ENCODE measurements at regions not wholly inside any gene's neighbourhood (a gene's known extent, or its start where the extent isn't known, plus 50 kb on each side); places are given as distances from the start of the nearest gene placed in this dataset.
"Not testable (repeated sequence)": the region's sequence is repeated elsewhere in the genome, so short reads cannot be mapped to it uniquely, and the experiment has no call there.

DNA sequence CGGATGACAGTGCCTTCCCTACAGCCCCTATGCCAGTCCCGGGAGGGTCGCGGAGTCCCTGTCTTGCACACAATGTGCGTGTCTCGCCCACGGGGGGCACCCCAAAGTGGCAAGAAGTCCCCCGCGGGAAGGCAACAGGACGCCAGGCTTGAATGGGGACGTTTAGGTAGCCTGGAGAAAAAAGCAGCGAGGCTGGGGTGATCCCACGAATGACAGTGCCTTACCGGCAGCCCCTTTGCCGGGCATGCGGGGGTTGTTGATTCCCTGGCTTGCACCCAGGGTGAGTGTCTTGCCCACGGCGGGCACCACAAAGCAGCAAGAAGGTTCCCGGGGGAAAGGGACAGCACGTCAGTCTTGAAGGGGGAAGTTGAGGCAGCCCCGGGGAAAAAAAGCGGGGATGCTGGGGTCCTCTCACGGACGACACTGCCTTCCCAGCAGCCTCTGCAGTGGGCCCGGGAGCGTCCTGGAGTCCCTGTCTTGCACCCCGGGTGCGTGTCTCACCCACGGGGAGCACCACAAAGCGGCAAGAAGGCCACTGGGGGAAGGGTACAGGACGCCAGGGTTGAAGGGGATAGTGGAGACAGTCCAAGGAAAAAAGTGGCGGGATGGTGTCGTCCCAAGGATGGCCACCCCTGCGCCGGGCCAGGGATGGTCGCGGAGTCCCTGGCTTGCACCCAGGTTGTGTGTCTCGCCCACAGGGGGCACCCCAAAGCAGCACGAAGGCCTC, 156.8 kb upstream of the ALG10B start:
- DNase-seq (ENCODE audit: low spot score) = peak; percentile 38

DNA sequence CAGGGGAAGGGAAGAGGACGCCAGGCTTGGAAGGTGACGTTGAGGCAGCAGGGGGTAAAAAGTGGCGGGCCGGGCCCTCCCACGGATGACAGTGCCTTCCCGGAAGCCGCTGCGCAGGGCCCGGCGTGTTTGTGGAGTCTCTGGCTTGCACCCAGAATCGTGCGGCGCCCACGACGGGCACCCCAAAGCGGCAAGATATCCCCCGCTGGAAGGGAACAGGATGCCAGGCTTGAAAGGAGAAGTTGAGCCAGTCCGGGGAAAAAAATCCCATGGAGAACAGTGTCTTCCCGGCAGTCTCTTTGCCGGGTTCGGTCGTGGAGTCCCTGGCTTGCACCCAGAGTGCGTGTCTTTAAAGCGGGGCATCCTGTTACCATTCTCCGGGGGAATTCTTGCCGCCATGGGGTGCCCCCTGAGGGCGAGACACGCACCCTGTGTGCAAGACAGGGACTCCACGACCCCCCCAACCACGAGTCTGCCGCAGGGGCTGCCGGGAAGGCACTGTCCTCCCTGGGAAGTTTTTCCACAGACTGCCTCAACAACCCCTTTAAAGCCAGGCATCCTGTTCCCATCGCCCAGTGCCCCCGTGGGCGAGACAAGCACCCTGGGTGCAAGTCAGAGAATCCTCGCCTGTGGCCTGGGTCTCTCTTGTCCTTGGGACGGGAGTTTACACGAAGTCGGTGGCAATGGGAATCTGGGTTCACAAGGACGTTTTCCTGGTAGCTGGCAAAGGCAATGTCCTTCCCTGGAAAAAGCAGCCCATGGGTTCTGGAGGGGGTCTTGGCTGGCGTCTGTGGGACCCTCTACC, 156.1 kb upstream of the ALG10B start:
- no peak for DNase-seq (ENCODE audit: low spot score)

DNA sequence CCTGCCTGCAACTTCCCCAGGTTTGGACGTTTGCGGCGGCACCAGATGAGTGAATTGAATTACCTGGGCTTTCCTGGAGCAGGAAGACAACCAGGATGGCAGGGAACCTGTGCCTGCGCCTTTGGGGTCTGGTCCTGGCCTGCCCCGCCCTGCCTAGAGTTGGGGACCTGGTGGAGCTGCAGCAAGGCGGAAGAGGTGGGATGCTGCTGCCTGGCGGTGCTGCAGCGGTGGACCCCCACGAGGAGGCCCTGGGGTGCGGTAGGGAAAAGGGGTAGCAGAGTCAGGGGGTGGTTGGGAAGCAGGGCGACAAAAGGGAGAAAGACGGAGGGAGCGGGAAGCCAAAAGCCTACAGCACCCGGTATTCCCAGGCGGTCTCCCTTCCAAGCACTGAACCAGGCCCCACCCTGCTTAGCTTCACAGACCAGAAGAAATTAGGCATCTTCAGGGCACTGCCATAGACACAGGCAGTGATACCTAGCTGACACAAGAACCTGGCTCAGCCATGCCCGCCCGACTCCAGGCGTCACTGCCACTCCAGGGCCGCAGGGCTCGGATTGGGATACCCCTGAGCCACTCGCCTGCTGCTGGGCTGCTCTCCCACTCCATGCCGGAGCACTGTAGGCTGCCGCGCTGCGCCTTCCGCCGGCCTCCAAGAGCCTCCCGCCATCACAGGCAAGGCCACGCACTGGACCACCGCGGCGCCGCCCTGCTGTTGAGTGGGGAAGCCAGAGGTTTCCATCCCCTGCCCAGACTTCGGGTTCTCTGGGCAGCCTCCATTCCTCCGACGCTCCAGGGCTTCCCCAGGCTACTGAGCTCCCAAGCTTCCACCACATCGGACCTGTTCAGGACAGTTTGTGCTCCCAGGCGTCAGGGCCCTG, 155.2 kb upstream of the ALG10B start:
- peak; percentile 38 for DNase-seq (ENCODE audit: low spot score)

DNA sequence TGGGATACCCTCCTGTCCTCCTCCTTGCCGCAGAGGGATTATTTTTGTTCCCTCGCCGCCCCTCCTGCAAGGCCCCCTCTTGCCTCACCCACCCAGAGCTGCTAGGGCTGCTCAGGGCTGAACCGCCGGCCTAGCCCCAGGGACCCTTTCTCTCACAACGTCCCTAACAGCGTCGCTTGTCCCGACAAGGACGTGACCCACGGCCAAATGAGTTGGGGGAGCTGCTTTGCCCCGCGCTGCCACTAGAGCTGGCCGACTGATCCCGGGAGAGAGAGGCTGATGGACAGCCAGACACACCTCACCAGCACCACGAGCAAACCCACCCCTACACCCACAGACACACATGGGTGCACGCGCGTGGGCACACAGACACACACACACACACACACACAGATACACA, 154.6 kb upstream of the ALG10B start:
- no peak for DNase-seq (ENCODE audit: low spot score)

DNA sequence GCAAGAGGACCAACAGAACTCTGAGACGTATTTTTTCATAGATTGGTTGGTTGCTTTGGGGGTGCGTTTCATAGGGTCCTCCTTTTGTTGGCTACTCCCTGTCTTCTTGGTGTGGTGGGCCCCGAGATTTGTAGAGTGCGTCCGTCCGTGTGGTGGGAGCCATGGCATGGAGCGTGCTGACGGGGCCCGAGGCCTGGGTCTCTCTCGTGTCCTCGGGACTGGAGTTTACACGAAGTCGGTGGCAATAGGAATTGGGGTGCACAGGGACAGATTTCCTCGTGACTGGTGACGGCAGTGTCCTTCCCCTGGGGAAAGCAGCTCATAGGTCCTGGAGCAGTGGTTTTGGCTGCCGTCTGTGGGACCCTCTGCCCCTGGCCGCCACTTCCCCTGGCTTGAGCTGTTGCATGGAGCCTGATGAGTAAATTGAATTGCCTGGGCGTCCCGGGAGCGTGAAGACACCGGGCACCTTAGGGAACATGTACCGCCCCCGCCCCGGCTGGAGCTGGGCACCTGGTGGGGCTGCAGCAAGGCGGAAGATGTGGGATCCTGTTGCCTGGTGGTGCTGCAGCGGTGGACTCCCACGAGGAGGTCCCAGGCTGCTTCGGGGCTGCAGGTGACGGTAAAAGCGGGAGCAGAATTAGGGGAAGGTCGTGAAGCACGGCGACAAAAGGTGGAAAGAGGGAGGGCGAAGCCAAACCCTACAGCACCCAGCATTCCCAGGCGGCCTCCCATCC, 153.7 kb upstream of the ALG10B start:
- DNase-seq (ENCODE audit: low spot score) = no peak

DNA sequence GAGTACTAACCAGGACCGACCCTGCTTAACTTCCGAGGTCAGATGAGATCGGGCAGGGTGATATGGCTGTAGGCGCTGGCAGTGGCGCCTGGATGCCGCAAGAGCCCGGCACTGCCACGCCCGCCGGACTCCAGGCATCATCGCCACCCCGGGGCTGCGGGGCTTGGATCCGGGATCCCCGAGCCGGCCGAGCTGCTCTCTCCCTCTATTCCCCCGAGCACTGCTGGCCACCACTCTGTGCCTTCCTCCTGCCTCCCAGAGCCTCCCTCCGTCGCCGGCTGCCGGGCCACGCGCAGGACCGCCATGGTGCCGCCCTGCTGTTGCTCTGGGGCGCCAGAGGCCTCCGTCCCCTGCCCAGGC, 153.2 kb upstream of the ALG10B start:
- DNase-seq (ENCODE audit: low spot score) = no peak

DNA sequence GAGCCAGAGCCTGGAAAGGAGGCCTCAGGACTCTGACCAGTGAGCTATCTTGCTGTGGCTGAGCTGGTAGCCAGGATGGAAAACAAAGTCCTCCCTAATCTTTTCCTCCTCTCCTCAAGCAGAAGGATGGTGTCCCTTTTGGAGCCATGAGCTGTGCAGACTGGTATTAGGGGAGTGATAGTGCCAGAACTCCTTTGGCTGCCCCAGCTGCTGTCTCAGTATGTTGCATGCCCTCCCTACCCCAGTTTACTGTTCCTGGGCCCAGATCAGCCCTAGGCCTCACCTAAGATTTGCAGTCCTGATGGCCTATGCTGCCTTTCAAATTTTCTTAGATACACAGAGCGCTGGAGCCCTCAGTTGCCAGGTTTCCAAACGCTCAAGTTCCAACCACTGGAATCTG, 150.3 kb upstream of the ALG10B start:
- DNase-seq (ENCODE audit: low spot score) = no peak

DNA sequence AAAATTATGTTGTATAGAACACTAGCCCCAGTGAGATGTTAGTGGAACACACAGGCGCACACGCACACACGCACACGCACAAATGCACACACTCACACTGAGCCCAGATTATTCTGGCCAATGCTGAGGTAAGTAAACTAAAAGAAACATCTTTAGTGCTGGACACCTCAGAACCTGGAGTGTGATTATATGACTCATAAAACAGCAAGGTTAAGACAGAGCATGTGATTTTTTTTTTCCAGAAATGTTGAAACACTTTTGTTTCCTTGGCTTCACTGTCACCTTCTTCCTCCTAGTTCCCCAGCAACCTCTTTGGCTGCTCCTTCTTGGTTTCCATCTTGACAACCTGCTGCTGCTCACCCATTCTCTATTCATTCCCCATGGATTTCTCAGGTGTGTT, 141.0 kb upstream of the ALG10B start:
- DNase-seq (ENCODE audit: low spot score) = no peak

DNA sequence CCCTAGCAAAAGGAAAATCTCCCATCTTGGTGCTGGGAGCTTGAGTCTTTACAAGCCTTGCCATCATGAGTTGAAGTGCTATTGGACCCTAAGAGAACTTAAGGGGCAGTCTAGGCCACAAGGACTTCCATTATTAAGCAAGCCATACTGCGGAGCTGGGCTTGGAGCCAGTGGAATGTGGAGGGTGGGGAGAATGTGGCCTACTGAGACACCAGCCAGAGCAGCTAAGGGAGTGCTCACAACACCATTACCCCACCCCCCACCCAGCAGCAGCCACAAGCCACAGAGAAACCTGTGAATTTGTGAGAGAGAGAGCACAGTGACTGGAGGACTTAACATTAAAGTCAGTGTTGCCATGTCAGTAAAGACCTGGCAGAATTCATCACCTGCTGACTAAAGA, 133.0 kb upstream of the ALG10B start:
- not testable (repeated sequence) for DNase-seq (ENCODE audit: low spot score)

DNA sequence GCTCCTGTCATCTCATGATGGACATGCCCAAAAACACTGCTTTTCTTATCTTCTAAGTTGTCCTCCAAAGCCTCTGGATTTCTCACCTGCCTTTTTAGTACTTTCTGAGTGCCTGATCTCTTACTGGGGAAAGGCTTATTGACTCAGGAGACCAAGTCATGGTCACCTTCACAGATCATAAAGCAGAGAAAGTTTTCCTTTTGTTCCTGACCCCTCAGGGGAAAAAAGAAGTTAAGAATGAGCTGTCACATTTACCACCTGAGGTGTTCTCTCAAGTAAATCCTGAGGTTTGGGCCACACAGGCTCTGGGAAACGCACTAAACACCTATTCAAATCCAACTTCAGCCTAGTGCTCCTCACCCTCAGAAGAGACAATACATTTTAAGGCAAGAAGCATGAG, 119.3 kb upstream of the ALG10B start:
- not testable (repeated sequence) for DNase-seq (ENCODE audit: low spot score)

DNA sequence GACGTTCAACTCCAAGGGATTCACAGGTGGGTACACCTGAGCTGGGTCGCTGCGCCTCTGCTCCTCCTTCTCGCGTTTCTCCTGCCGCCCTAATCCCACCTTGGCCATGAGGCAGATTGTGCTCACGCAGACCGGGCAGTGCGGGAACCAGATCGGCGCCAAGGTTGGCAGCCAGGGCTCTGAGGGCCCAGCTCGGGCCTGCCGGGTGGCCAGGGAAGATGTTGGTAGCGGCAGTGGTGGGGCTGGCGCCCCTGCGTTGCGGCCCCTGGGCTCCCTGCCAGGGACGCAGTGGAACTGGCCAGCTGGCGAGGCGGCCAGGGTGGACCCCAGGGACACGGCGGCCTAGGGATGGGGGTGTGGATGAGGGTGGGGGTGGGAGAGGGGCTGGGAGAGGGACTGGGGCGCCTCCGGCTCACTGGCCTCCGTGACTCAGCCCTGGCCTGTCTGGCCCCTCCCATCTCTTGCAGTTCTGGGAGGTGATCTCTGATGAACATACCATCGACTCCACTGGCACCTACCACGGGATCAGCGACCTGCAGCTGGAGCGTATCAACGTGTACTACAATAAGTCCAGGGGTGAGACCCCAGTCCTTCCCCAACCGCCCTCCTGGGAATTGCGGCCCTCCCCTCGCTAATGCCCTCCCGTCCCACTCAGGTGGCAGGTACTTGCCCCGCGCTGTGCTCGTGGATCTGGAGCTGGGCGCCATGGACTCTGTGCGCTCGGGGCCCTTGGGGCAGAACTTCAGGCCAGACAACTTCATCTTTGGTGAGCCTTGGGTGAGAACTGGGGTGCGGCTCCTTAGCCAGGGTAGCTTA, 114.9 kb upstream of the ALG10B start:
- no peak for DNase-seq (ENCODE audit: low spot score)

DNA sequence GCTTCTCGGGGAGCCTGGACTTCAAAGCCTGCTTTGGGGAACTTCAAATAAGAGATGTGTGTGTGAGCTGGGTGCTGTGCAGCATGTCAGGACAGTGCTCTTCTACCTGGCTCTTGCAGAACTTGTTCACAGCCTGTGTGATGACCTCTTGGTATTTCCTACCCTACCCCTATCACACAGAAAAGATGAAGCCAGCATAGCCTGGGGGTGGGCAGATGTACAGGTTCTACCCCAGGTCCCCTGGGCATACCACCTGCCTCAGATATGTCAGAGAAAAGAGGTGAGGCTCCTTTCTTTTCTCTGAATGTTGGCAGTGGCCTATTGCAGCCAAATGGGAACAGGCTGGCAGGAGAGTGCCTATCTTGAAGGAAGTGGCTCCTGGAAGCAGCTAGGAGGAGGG, 111.7 kb upstream of the ALG10B start:
- DNase-seq (ENCODE audit: low spot score) = no peak

DNA sequence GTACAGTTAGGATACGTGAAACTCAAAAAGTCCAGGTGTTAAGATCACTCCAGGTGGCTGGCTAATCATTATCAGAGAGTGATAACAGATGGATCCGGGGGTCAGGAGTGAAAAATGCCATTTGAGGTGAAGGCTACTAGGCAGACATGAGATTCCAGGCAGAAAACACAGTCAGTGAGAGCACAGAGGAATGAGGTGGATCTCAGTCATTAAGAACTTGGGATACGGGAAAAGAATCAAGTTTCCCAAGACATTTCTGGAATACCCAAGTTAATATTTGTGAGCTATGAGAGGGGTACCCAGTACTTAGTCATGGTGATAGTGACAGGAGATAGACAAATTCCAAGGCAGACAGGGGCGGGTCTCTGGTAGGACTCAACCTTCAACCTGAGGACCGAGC, 94.6 kb upstream of the ALG10B start:
- DNase-seq (ENCODE audit: low spot score) = no peak

DNA sequence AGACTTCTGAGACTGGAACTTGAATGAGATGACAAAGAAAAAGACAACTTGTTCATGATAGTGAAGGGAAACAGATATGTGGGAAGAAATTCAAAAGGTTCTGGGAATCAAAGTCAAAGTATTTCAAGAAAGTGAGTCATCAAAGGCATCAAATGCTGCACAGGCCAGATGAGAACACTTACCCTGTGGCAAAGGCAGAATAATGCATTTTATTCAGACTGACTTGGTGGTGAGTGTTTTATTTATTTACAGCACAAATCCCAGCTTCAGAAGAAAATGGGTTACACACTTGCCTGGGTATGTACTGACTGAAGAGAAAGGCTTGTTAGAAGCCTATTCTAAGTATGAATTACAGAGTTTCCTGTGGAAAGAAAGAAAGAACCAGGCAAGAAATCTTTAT, 78.2 kb upstream of the ALG10B start:
- DNase-seq (ENCODE audit: low spot score) = not testable (repeated sequence)

DNA sequence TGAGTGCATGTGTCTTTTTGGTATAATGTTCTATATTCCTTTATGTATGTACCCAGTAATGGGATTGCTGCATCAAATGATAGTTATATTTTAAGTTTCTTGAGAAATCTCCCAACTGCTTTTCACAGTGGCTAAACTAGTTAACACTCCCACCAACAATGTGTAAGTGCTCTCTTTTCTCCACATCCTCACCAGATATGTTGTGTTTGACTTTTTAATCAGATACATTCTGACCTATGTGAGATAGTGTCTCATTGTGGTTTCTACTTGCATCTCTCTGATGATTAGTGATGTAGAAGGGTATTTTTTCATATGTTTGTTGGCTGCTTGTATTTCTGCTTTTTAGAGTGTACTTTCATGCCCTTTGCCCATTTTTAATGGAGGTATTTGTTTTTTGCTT, 62.8 kb upstream of the ALG10B start:
- no peak for DNase-seq (ENCODE audit: low spot score)

DNA sequence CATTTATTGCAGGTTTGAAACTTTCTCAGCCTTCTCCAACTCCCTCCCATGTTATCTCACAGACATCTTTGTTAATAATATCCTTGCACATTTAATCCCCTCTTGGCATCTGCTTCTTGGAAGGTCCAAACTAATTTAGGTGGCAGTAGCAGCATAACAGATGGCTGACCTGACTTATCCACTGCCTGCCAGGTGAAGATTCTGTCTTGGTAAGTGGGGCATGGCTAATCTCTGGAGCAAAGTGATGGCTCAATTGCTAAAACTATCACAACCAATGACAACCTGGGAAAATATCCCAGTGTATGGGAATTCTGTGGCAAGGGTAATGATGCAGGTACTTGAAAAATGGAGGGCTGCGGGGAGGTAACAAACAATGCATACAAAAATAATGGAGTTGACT, 58.2 kb upstream of the ALG10B start:
- no peak for DNase-seq (ENCODE audit: low spot score)

All from ecto neural progenitor cell (in vitro differentiated cells).